ENCODE measurements at regions not wholly inside any gene's neighbourhood (a gene's known extent, or its start where the extent isn't known, plus 50 kb on each side); places are given as distances from the start of the nearest gene placed in this dataset.

DNA sequence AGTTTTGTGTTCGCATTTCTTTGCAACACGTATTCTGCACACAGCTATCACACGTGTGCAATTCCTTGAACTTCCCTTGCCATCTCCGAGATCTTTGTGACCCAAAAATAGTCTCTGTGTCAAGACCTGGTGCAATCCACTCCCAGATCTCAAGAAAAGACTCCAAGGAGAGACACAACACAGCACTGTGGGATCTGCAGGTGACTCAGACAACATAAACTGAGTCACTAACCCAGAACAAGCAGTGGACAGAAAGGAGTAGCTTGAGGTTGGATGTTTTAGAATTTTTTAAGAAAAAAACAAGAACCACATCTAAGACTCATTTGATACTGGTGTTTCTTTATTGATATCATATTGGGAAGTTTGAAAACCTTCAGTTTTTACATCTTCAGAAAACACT lies 396.9 kb downstream of the AGTPBP1 start (continued):
- TF ChIP-seq ZNF24 (tag by site-specific recombination; IDR thresholded peaks at IDR 0.05) (no peak), ZNF777 (tag by site-specific recombination; IDR thresholded peaks at IDR 0.05; ENCODE audit: borderline replicate concordance) (no peak), ZNF658 (tag by site-specific recombination; IDR thresholded peaks at IDR 0.05) (no peak), ZNF660 (tag by site-specific recombination; IDR thresholded peaks at IDR 0.05) (no peak), PBX3 (CRISPR knock-in tag; IDR thresholded peaks at IDR 0.05) (no peak), ZNF114 (tag by site-specific recombination; IDR thresholded peaks at IDR 0.05) (no peak), ZNF768 (tag by site-specific recombination; IDR thresholded peaks at IDR 0.05) (no peak), SP7 (tag by site-specific recombination; IDR thresholded peaks at IDR 0.05) (no peak)

GRCh38 chr9:85339338-85339737 lies 402.4 kb downstream of the AGTPBP1 start:
- ChIA-PET CTCF (interaction anchor here (1.3 to 1.6 kb wide), 2 partner anchors 9 to 86 kb away, joined by 4 to 5 read pairs; no protein-coding TSS in a partner anchor), POLR2A (no interaction called here)
- Histone ChIP-seq H3K27ac (ENCODE audit: extremely low read depth, low read depth, low read length) (no peak overlapping the region), H3K9me3 (ENCODE audit: control insufficient read depth, insufficient read depth, low read depth, low read length) (no peaks in the 10 kb centered on the region), H3K4me3 (ENCODE audit: low read depth, low read length) (no peak overlapping the region), H3K4me1 (ENCODE audit: control insufficient read depth, insufficient read depth, low read length) (no peaks in the 10 kb centered on the region), H3K36me3 (ENCODE audit: control insufficient read depth in 2 of 2, insufficient read depth in 1 of 2, low read length in 2 of 2) (no peaks in the 10 kb centered on the region)
- no peak for TF ChIP-seq ZNF571 (tag by site-specific recombination; IDR thresholded peaks at IDR 0.05)
- 0 out of 2 replicates have a peak, but pooled peaks have one; percentile 12 for TF ChIP-seq ZSCAN4 (tag by site-specific recombination; IDR thresholded peaks at IDR 0.05)
- peak; percentile 56; the same call in 1 of the 2 replicates for TF ChIP-seq ZFP37 (tag by site-specific recombination; IDR thresholded peaks at IDR 0.05)
- TF ChIP-seq ZNF585B (tag by site-specific recombination; IDR thresholded peaks at IDR 0.05) = no peak
- peak; percentile 75; the same call in 1 of the 2 replicates for TF ChIP-seq ZNF391 (tag by site-specific recombination; IDR thresholded peaks at IDR 0.05; ENCODE audit: borderline replicate concordance, low read depth)
- no peak for TF ChIP-seq REPIN1 (tag by site-specific recombination; IDR thresholded peaks at IDR 0.05; ENCODE audit: low read depth)
- TF ChIP-seq ZNF843 (tag by site-specific recombination; IDR thresholded peaks at IDR 0.05) = peak; percentile 92
- TF ChIP-seq ZNF354C (tag by site-specific recombination; IDR thresholded peaks at IDR 0.05; ENCODE audit: borderline replicate concordance, low read depth) = 0 out of 2 replicates have a peak, but pooled peaks have one; percentile 12
- TF ChIP-seq HOXA7 (CRISPR knock-in tag; IDR thresholded peaks at IDR 0.05; ENCODE audit: borderline replicate concordance) = no peak
- peak; percentile 47; the same call in 1 of the 2 replicates for TF ChIP-seq ZNF561 (tag by site-specific recombination; IDR thresholded peaks at IDR 0.05; ENCODE audit: borderline replicate concordance)
- peak; percentile 84 for TF ChIP-seq SP7 (tag by site-specific recombination; IDR thresholded peaks at IDR 0.05)
- TF ChIP-seq GLIS2 (tag by site-specific recombination; IDR thresholded peaks at IDR 0.05) = no peak
- no peak for TF ChIP-seq ZNF311 (tag by site-specific recombination; IDR thresholded peaks at IDR 0.05; ENCODE audit: borderline replicate concordance)
- TF ChIP-seq ZNF274 (IDR thresholded peaks at IDR 0.05; ENCODE audit: low read length) = no peak
- no peak for TF ChIP-seq ZNF274 (tag by site-specific recombination; IDR thresholded peaks at IDR 0.05; ENCODE audit: borderline replicate concordance)
- TF ChIP-seq ZNF529 (tag by site-specific recombination; IDR thresholded peaks at IDR 0.05; ENCODE audit: insufficient replicate concordance) = no peak
- no peak for TF ChIP-seq ZNF830 (tag by site-specific recombination; IDR thresholded peaks at IDR 0.05; ENCODE audit: low read depth)
- TF ChIP-seq ZNF544 (tag by site-specific recombination; IDR thresholded peaks at IDR 0.05) = no peak
- TF ChIP-seq ZNF530 (tag by site-specific recombination; IDR thresholded peaks at IDR 0.05; ENCODE audit: low read depth) = no peak
- TF ChIP-seq ZNF362 (tag by site-specific recombination; IDR thresholded peaks at IDR 0.05) = no peak
- TF ChIP-seq ZNF121 (tag by site-specific recombination; IDR thresholded peaks at IDR 0.05) = no peak
- TF ChIP-seq ZBTB17 (tag by site-specific recombination; IDR thresholded peaks at IDR 0.05) = peak; percentile 45; the same call in 1 of the 2 replicates
- peak; percentile 73; the same call in 1 of the 2 replicates for TF ChIP-seq ZNF302 (tag by site-specific recombination; IDR thresholded peaks at IDR 0.05; ENCODE audit: low read depth)
- no peak for TF ChIP-seq ZNF513 (tag by site-specific recombination; IDR thresholded peaks at IDR 0.05)
- TF ChIP-seq GLIS1 (tag by site-specific recombination; IDR thresholded peaks at IDR 0.05) = no peak
- TF ChIP-seq ZNF514 (tag by site-specific recombination; IDR thresholded peaks at IDR 0.05) = no peak
- no peak for TF ChIP-seq ZFHX2 (tag by site-specific recombination; conservative IDR thresholded peaks at IDR 0.05)
